Neural crest cell (in vitro differentiated cells): ENCODE measurements at regions not wholly inside any gene's neighbourhood (a gene's known extent, or its start where the extent isn't known, plus 50 kb on each side); places are given as distances from the start of the nearest gene placed in this dataset.
"Not testable (repeated sequence)": the region's sequence is repeated elsewhere in the genome, so short reads cannot be mapped to it uniquely, and the experiment has no call there.

ENCODE experiments used
- DNase-seq: peaks from one replicate; pipeline ENCODE4 v3.0.0; 2021; ENCODE audit warnings: low read depth, mixed read lengths, low spot score
- H3K27ac Mint-ChIP-seq: one replicate; pipeline ENCODE4 v1.8.0; 2021; ENCODE audit warnings: mild to moderate bottlenecking, mixed read lengths; ENCODE audit not compliant: unreplicated experiment
- H3K27me3 Mint-ChIP-seq: 2 replicates; pipeline ENCODE4 v1.8.0; 2021; ENCODE audit warnings: low read depth, mild to moderate bottlenecking, mixed read lengths
- H3K36me3 Mint-ChIP-seq: 2 replicates; pipeline ENCODE4 v1.8.0; 2021; ENCODE audit warnings: low read depth, mild to moderate bottlenecking, mixed read lengths
- H3K4me1 Mint-ChIP-seq: 2 replicates; pipeline ENCODE4 v1.8.0; 2021; ENCODE audit warnings: mixed read lengths
- H3K4me3 Mint-ChIP-seq: one replicate; pipeline ENCODE4 v1.8.0; 2021; ENCODE audit warnings: mild to moderate bottlenecking, mixed read lengths
- H3K9me3 Mint-ChIP-seq: 2 replicates; pipeline ENCODE4 v1.8.0; 2021; ENCODE audit warnings: mixed read lengths
- CTCF ChIP-seq: fragments of 200-600 bp; sonication (generic); conservative IDR thresholded peaks from 2 replicates; pipeline ENCODE4 v1.5.0; 2021; ENCODE audit warnings: antibody characterized with exemption, mild to moderate bottlenecking

- H3K9me3 Mint-ChIP-seq: peaks cover 11% of the 10 kb centered on the region
- no peaks in the 10 kb centered on the region for H3K36me3 Mint-ChIP-seq
- no peaks in the 10 kb centered on the region for H3K27me3 Mint-ChIP-seq
- H3K4me3 Mint-ChIP-seq: no peak overlapping the region
- DNase-seq: no peak
- H3K27ac Mint-ChIP-seq: no peak overlapping the region
- TF ChIP-seq CTCF: no peak
- H3K4me1 Mint-ChIP-seq: no peaks in the 10 kb centered on the region
Measured at GRCh38 chr1:121443001-121443540, 258.3 kb downstream of the SRGAP2C start.

- peaks cover 11% of the 10 kb centered on the region for H3K9me3 Mint-ChIP-seq
- no peak for DNase-seq
- no peak for TF ChIP-seq CTCF
- H3K36me3 Mint-ChIP-seq: no peaks in the 10 kb centered on the region
- no peak overlapping the region for H3K4me3 Mint-ChIP-seq
- H3K27ac Mint-ChIP-seq: no peak overlapping the region
- no peaks in the 10 kb centered on the region for H3K4me1 Mint-ChIP-seq
- H3K27me3 Mint-ChIP-seq: no peaks in the 10 kb centered on the region
Measured at GRCh38 chr1:121444096-121444495, 259.3 kb downstream of the SRGAP2C start.

GRCh38 chr1:121445679-121446078, 260.9 kb downstream of the SRGAP2C start:
- Mint-ChIP-seq H3K9me3 (peaks cover 3% of the 10 kb centered on the region), H3K4me1 (no peaks in the 10 kb centered on the region), H3K36me3 (no peaks in the 10 kb centered on the region), H3K4me3 (no peak overlapping the region), H3K27ac (no peak overlapping the region), H3K27me3 (no peaks in the 10 kb centered on the region)
- no peak for DNase-seq
- no peak for TF ChIP-seq CTCF

GRCh38 chr1:121447280-121447923, 262.6 kb downstream of the SRGAP2C start:
- not testable (repeated sequence) for H3K4me3 Mint-ChIP-seq, H3K9me3 Mint-ChIP-seq, H3K27me3 Mint-ChIP-seq, DNase-seq, H3K27ac Mint-ChIP-seq, H3K4me1 Mint-ChIP-seq, H3K36me3 Mint-ChIP-seq
- TF ChIP-seq CTCF: peak; percentile 68

GRCh38 chr1:121448064-121448463, 263.3 kb downstream of the SRGAP2C start:
- not testable (repeated sequence) for DNase-seq, H3K36me3 Mint-ChIP-seq, H3K27ac Mint-ChIP-seq, H3K9me3 Mint-ChIP-seq, H3K4me3 Mint-ChIP-seq, H3K27me3 Mint-ChIP-seq, H3K4me1 Mint-ChIP-seq

GRCh38 chr1:121448851-121449250, 264.1 kb downstream of the SRGAP2C start:
- no peak for DNase-seq
- H3K36me3 Mint-ChIP-seq: no peaks in the 10 kb centered on the region
- H3K4me1 Mint-ChIP-seq: no peaks in the 10 kb centered on the region
- H3K4me3 Mint-ChIP-seq: no peak overlapping the region
- no peak overlapping the region for H3K27ac Mint-ChIP-seq
- H3K9me3 Mint-ChIP-seq: no peaks in the 10 kb centered on the region
- no peaks in the 10 kb centered on the region for H3K27me3 Mint-ChIP-seq
- no peak for TF ChIP-seq CTCF
